NCI-H128 (cell line): ENCODE measurements at regions not wholly inside any gene's neighbourhood (a gene's known extent, or its start where the extent isn't known, plus 50 kb on each side); places are given as distances from the start of the nearest gene placed in this dataset.
"Not testable (repeated sequence)": the region's sequence is repeated elsewhere in the genome, so short reads cannot be mapped to it uniquely, and the experiment has no call there.

ENCODE experiments used
- DNase-seq: peaks from one replicate; lab custom pipeline; 2025; ENCODE audit not compliant: unreplicated experiment; lab: John Stamatoyannopoulos, UW

DNA sequence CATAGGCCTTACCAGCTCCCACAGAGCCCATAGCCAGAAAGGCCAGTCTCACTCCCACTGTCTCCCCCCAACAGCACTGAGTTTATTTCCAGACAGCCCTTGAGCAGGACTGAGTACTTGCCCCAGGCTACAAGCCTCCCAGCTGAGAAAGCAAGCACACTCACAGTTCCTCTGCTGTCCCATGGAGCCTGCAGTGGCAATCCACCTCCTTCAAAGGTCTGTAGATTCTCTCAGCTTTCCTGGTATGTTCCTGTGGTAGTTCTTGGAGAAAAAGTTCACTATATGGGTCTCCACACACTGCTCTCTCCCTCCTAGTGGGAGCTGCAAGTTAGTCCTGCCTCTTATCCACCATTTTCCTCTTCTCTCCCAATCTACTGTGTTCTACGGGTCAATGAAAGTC, 728.7 kb downstream of the DIAPH3 start:
- no peak for DNase-seq

DNA sequence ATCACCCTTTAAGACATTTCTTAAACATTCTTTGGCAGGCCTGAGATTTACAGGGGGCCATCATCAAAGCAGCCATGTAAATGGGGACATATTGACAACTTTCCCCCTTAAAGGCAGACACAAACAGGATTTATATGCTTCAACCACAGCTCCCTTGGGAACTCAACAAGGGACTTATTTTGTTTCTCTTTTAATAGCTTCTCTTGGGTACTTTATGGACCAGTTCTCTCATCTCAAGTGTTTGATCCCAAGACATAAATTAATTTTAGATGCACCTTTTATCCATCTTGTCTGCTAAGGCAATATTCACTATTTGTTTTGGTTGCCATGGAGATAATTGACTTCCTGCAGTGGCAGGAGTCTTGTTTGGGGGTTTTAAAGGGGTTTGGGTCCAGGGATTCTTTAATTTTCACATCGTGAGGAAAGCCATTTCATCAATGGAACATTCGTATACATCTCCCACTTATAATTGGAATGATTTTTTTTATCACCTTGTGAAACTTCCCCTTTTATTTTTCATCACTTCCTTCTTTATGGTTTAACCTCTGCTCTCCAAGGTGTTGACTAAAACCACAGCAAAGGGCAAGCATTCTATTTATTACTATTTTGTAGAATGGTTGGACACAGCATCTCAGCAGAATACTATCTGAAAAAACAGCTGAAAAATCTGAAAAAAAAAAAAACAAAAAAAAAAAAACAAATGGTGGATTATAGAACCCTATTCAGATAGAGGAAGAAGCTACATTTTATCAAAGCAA, 726.0 kb downstream of the DIAPH3 start:
- no peak for DNase-seq

DNA sequence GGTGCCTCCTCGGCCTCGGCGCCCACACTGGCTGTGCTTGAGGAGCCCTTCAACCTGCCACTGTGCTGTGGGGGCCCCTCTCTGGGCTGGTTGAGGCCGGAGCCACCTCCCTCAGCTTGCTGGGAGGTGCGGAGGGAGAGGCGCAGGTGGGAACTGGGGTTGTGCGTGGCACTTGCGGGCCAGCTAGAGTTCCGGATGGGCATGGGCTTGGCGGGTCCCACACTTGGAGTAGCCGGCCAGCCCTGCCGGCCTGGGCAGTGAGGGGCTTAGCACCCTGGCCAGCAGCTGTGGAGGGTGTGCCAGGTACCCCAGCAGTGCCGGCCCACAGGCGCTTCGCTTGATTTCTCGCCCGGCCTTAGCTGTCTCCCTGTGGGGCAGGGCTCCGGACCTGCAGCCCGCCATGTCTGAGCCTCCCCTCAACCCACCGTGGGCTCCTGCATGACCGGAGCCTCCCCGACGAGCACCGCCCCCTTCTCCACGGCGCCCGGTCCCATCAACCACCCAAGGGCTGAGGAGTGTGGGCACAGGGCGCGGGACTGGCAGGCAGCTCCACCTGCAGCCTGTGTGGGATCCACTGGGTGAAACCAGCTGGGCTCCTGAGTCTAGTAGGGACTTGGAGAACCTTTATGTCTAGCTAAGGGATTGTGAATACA, 723.8 kb downstream of the DIAPH3 start:
- no peak for DNase-seq

DNA sequence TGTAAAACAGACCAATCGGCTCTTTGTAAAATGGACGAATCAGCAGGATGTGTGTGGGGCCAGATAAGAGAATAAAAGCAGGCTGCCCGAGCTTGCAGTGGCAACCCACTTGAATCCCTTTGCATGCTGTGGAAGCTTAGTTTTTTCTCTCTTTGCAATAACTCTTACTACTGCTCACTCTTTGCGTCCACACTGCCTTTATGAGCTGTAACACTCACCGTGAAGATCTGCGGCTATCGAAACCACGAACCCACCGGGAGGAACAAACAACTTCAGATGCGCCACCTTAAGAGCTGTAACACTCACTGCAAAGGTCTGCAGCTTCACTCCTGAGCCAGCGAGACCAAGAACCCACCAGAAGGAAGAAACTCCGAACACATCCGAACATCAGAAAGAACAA, 722.7 kb downstream of the DIAPH3 start:
- not testable (repeated sequence) for DNase-seq

DNA sequence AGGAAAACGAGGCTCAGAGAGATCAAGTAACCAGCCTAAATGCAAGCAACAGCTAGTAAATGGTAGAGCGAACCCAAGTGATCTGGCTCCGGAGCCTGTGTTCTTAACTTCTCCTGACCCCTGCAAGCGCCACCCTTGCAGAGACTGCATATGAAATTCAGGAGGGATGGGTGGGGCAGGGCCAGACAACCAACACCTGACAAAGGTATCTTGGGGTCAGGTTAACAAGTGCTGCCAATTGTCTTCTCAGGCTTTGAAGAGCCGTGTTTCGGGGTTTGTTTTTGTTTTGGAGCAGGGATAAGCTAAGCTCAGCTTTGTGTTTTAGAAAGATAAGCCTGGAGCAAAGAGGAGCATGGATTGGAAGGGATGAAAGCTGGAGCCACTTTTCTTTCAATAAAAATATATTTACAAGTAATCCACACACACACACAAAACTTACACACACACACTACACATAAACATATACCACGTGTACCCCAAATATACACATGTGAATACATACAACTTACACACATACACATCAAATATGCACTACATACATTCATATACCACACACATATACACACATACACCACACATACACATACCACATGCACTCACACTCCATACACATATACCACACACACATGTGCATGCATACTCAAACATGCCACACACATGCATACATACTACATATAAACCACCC, 722.0 kb downstream of the DIAPH3 start:
- DNase-seq, result no peak

DNA sequence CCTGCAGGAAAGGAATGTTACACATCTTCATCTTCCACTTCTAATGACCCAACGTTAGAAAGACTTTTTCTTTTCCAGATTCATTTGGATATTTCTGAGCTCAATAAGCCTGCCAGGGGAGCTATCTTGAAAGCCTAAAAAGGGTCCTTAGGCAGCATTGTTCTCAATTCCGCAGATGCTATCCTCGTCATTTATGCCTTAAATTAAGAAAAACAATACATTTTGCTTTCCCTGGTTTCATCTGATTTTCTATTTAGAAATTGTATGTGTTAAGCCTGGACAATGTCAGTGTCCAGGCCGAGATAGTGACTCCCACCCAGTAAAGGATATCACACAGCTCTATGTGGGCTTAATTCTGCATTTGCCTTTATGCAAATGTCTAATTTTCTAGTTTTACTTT, 721.3 kb downstream of the DIAPH3 start:
- DNase-seq, result no peak

DNA sequence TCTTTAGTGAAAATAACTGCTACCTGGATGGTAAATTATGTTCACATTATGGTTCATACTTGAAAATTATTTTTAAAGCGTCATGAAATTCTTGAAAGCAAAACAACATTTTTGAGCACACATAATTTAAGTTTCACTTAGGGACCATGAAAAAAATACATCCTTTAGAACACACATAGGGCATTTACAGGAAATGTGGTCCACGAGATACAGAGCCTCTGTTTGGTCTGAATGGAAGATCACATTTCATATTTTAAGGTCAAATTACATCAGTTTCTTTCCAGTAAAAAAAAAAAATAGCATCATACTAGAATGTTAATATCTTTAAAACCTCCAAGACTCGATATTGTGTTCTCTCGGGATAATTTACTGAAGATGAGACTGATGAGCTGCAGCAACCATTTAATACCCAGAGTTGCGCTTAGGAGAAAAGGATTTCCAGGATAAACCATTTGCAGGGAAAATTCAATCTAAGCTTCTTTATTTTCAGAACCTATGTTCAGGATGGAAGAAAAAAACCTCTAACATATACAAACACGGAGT, 720.7 kb downstream of the DIAPH3 start:
- DNase-seq, result no peak

DNA sequence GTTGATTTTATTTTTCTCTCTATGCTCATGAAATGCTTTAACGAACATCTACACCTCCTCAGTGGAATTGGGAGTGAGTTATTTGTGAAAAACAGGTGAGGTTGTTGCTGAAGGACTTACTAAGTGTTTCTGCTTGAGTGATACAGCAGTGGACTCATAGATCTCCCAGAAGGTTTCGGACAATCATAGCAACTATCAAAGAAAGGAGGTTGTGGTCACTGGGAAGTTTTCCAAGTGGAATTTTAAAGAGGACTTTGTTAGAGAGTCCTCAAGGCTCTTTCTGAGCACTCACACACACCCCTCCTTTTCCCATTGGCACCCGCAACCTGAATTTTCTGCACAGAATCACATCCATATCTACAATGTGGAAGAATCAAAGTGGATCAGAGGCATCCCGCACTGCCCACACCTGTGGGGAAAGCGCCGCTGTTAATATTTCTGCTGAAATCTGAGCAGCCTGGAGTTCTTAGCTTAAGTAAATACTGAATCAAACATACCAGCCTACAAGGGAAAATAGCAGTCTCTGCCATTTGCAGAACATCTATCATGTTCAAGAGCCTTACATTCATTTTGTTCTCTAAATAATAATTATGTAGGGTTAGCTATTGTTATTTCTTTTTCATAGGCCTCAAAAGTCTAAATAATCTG, 719.4 kb downstream of the DIAPH3 start:
- peak; percentile 25 for DNase-seq

DNA sequence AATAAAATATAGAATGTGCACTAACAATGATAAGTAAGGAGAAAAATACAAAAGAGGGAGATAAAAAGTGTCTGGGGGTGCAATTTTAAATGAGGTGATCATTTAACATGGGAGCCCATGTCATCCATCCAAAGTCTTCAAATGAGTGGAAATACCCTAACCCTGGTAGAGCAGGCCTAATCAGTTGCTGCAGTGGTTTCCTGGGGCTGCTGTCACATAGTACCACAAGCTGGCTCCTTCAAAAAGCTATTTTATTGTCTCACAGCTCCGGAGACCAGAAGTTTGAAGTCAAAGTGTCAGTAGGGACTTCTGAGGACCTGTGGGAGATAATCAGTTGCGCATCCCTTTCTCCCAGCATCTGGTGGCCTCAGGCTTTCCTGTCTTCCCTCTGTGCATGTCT, 717.9 kb downstream of the DIAPH3 start:
- DNase-seq, result no peak

DNA sequence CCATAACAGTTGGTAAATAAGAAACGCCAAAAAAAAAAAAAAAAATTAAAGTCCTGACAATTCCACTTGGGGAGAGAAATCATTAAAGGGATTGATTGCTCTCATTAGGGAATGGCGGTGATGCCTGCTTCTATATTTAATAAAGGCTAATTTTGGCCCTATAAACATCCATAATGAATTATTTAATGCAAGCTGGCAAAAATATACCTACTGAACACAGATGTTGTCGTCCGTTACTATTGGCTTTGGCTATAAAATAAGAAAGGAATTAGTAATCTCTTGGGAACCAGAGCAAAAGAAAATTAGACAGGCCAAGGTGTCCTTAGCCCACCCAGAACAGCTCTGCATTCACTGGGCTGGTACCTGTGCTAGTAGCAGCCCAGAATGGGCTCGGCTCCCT, 717.3 kb downstream of the DIAPH3 start:
- no peak for DNase-seq

DNA sequence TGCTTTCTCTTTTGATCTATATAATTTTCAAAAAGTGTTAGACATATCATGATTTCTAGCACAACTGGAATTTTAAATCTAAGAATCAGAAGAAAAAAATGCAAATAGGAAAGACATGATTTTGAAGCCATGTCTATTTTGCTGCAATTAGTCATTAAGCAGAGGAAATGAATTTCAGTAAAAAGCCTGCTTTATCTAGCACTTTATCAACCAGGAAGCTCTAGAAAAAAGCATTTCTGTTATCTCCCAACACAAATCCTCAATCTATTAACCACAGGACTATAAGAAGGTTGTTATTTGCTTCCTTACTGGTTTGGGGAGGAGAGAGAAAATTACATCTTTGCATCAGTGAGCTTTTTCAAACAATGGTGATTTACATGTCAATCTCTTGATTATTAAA, 716.7 kb downstream of the DIAPH3 start:
- no peak for DNase-seq

DNA sequence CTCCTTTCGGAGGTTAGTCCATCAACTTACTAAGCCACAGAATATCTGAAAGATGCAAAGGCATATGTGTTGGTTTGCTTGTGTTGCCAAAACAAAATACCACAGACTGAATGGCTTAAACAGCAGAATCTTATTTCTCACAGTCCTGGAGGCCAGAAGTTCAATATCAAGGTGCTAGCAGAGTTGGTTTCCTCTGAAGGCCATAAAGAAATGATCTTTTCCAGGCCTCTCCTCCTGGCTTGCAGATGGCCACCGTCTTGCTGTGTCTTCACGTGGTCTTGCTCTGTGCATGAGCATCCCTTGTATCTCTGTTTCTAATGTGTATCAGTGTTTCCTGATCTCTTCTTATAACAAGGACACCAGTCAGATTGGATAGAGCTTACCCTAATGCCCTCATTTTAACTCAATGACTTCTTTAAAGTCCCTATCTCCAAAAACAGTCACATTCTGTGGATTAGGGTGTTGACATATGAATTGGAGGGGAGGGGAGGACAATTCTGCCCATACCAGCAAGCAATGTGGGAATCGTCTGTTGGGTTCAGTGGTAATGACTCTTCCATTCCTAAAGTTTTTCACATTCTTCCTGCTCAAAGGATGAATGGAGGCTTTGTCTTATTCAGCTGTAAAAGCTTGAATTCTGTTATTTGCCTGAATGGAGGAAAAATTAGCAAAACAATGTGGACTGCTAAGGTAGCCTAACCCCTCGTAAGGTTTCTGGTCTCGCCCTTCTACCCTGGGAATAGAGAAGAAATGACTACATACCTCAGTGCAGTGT, 715.7 kb downstream of the DIAPH3 start:
- DNase-seq, result no peak

DNA sequence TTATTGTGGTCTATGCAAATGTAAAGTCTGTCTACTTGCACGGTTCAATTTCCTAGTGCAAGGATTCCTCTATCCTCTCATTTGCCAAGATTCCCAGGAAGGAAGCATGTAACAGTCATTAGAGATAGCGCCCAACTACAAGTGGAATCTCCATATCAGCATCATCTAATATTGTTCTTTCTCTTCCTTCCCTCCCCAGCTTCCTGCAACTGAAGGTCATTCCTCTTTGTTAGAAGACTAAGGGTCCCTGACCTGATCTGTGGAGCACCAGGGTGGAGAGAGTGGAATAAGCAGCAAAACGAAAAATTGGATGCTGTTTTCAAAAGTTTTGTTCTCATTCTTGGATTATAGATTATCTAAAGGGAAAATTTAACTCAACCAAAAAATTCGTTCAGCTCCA, 714.0 kb downstream of the DIAPH3 start:
- no peak for DNase-seq

DNA sequence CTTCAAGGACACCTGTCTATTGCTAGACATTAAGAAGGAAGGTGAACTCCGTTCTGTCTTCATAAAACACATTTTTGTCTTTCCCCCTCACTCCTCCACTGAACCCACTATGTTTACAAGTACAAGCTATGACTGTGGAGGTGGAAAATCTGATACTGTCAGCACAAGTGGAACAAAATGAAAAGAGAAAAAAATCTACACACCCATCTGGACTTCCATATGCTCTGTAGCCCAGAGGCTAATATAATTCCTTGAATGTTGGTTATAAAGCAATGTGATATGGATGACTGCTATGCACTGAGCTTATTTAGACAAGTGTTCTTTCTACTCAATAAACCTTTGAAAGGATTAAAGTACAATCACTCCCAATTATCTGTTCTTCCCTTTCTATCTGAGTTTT, 713.5 kb downstream of the DIAPH3 start:
- no peak for DNase-seq

DNA sequence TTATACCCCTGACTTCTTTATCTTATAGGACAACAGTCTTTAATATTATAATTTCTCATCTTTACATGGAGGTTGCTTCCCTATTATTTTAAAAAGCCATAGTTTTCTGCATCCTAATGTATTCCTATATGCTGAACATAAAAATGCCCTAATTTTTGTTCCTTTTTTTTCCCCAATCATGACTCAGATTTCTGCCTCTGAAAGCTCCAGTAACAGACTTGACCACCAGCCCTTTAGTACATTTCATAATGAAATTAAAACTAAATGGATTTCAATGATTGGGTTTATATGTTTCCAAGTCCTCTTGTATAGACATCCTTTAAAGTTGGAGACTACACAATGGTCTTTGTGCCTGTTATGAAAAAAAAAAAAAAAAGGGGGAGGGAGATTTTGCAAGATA, 712.5 kb downstream of the DIAPH3 start:
- no peak for DNase-seq

DNA sequence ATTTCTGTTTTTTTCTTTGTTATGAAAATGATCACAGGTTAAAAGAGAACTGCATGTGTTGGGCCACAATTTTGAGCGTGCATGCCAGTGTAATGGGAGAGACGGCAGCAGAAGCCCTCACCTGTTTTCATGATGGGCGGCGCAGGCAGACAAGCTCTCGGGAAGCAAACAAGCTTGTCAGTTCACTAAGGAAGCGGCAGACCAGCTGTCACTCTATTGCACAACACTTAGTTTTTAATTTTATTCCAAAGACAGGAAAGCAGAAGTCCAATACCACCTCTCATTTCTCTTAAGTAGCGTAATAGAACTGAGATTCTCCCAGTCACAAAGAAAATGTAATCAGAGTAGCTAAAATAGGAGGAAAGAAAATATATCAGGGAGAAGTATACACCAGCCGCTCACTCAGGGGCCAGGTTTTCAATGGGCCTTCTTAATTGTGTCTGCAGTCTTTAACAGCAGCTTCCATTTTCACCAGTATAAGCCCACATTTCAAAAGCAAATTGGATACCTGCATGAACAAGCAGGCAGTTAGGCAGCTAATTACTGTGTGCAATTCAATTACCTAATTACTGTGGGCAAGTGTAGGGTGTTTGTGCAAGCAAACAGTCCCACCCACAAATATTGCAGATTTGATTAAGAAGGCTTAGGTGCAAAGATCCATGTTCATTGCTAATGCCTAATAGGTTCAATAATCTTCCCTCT, 711.4 kb downstream of the DIAPH3 start:
- DNase-seq, result no peak

DNA sequence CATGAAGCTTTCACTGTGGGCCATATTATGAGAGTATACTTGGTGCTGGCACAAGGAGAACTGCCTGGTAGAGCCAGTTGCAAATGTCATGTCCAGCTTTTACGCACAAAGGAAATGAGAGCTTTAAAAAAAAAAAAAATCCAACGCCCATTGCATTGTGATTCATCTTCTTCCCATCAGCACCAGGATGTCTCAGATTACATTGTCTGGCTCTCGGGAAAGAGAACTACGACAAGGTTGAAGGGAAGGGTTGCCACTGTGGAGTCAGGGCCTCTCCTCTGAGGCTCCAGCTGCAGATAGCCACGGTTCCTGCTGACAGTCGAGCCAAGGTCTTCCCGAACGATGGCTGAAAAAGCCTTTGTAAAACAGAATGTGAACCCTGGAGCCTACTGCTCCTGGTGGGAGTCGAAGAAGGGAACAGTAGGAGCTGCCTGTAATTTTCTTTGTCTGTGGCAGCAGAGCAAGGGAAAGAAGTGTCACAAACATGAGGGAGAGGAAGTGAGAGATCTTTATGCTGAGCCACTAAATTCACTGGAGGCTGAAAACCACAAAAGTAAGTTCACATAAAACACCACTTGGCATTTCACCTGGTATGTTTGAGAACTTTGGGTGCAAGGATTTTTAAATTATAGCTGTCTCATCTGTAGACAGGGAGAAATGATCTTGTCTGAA, 704.7 kb downstream of the DIAPH3 start:
- DNase-seq, result no peak

DNA sequence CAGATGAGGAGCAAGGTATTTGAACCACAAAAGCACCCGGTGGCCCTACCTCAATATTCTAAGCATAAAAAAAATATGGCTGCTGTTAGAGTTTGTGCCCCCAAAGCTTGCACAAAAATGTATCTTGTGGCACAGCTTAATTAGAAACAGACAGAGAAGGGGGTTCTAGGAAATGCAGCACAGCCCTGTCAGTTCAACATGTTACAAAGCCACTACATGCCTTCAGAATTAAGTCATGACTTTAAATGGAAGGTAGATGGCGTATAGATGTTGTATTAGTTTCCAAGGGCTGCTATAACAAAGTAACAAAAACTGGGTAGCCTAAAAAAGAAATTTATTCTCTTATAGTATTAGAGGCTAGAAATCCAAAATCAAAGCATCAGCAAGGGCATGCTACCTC, 703.8 kb downstream of the DIAPH3 start:
- no peak for DNase-seq

DNA sequence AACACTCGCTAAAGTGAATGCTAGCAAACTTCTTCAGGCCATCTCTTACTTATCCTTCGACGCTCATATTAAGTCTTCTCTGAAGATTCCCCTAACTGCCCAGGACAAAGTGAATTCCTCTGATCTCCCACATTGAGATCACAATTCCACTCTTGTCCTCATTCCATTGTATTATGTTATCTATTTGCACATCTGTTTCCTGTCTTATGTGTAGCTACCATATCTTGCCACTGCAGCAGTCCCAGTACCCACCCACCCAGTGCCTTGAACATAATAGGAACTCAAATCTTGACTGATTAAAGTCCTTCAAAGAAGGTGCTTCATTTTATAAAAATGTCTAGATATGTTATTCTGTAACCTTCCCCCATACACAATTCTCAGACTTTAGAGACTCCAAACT, 702.3 kb downstream of the DIAPH3 start:
- DNase-seq, result no peak

DNA sequence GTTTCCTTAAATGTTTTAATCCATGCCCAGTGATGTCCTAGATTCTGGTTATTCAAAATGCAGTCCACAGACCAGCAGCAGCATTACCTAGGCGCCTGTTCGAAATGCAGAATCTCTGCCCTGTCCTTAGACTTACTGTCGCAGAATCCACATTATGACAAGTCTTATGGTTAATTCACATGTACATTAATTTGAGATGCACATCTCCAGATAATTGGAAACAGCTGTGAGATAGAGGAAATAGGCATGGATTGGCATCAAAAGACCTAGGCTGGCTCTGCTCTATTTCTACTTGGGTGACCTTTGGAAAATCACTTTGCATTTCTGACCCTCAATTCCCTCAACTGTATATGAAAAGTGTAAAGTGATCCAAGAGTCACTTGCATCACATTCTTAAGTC, 700.7 kb downstream of the DIAPH3 start:
- DNase-seq, result no peak
